IPS-18a (cell line): ENCODE measurements at regions not wholly inside any gene's neighbourhood (a gene's known extent, or its start where the extent isn't known, plus 50 kb on each side); places are given as distances from the start of the nearest gene placed in this dataset.

ENCODE experiments used
- H3K27ac ChIP-seq: one replicate; pipeline ENCODE4 v1.5.1; 2013; ENCODE audit warnings: low read length
- H3K27me3 ChIP-seq: one replicate; pipeline ENCODE4 v1.6.1; 2013; ENCODE audit warnings: mild to moderate bottlenecking, low read length; ENCODE audit not compliant: control insufficient read depth, insufficient read depth
- H3K36me3 ChIP-seq: one replicate; pipeline ENCODE4 v1.6.1; 2013; ENCODE audit warnings: low read depth, low read length; ENCODE audit not compliant: control insufficient read depth
- H3K4me1 ChIP-seq: one replicate; pipeline ENCODE4 v1.6.1; 2013; ENCODE audit warnings: low read depth, low read length; ENCODE audit not compliant: control insufficient read depth
- H3K4me3 ChIP-seq: one replicate; pipeline ENCODE4 v1.5.1; 2013; ENCODE audit warnings: low read length
- H3K9ac ChIP-seq: one replicate; pipeline ENCODE4 v1.6.1; 2013; ENCODE audit warnings: mild to moderate bottlenecking, low read length, moderate library complexity
- H3K9me3 ChIP-seq: one replicate; pipeline ENCODE4 v1.6.1; 2013; ENCODE audit warnings: low read depth, low read length; ENCODE audit not compliant: control insufficient read depth

DNA sequence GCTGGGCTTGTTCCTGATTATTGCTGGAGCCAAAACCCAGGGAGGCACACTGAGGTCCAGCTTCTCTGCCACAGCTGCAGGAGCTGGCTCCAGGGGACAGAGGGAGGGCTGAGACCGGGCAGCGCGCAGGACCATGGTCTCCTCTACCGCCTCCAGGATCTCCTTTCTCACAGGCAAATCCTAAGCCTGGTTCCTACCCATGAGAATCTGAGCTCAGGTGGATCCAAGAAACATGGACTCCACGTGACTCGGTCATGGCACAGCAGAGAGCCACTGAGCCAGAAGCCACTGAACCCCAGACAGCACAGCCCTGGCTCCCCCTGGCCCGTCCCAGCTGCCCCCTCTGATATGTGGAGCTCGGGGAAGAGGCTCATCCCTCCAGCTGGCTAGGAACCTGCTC is 653.4 kb upstream of the ID2 start:
- Histone ChIP-seq H3K9me3 (no peaks in the 10 kb centered on the region), H3K4me1 (no peaks in the 10 kb centered on the region), H3K27ac (no peak overlapping the region), H3K36me3 (no peaks in the 10 kb centered on the region), H3K9ac (no peak overlapping the region), H3K27me3 (no peaks in the 10 kb centered on the region), H3K4me3 (no peak overlapping the region)

GRCh38 chr2:8028981-8029380 is 652.9 kb upstream of the ID2 start:
- H3K36me3 ChIP-seq = no peaks in the 10 kb centered on the region
- H3K9me3 ChIP-seq = no peaks in the 10 kb centered on the region
- no peak overlapping the region for H3K9ac ChIP-seq
- no peaks in the 10 kb centered on the region for H3K4me1 ChIP-seq
- H3K27ac ChIP-seq = no peak overlapping the region
- H3K4me3 ChIP-seq = no peak overlapping the region
- no peaks in the 10 kb centered on the region for H3K27me3 ChIP-seq

DNA sequence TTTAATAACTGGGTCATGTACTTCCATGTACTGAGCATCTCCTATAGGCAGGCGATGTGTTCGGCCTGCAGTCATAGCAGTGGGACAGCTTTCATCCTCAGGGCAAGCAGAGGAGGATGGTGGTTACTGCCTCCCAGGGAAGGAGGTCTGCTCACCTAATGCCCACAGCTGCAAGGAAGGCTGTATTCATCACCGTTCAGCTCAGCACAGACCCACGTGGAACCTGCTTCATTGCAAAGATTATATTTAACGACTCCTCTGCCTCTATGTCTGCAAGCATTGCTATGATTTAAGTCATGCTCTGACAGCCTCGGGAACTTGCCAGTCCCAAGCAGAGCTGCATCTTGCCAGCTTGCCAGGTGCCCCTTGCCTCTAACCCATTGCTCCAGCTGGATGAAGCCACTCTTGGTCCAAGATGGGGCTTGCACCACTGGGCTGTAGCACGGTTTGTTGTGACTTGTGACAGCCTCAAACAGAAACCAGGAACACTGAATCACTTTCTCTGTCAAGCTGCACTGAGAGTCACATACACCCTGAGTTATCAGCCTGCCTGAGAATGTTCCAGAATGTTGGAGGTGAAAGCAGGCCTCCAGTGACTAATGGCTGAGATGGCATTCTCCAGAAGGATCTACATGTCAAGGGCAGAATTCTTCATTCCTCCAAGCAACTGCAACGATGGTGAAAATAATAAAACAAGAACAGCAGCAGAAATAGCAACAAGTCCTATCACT is 651.1 kb upstream of the ID2 start:
- Histone ChIP-seq H3K4me1 (no peaks in the 10 kb centered on the region), H3K27me3 (no peaks in the 10 kb centered on the region), H3K9me3 (no peaks in the 10 kb centered on the region), H3K9ac (no peak overlapping the region), H3K36me3 (no peaks in the 10 kb centered on the region), H3K4me3 (no peak overlapping the region), H3K27ac (no peak overlapping the region)

GRCh38 chr2:8031370-8031769 is 650.5 kb upstream of the ID2 start:
- Histone ChIP-seq H3K4me1 (no peaks in the 10 kb centered on the region), H3K27me3 (no peaks in the 10 kb centered on the region)

DNA sequence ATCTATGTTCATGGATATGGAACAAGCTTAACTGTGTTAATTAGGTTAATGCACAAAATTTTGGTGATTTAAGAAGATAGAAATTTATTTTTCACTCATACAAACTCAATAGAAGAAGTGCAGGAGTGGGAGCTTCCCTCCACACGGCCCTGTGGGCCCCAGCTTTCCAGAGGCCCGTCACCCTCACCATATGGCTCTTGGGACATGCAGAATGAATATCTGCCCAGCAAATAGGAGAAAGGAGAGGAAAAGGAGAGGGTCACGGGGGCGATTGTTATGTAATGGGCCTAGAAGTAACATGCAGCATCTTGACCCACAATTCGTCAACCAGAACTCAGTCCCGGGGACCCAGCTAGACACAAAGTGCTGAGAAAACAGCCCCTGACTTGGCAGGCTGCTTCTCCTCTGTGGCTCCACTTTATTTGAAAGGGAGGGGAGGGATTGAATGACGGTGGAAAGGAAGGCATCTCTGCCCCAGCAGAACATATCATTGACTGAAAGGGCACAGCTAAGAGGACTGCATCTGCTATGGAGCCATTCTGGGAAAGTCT is 648.2 kb upstream of the ID2 start:
- no peak overlapping the region for H3K9ac ChIP-seq
- H3K36me3 ChIP-seq = no peaks in the 10 kb centered on the region
- H3K9me3 ChIP-seq = no peaks in the 10 kb centered on the region
- no peak overlapping the region for H3K4me3 ChIP-seq
- H3K27ac ChIP-seq = no peak overlapping the region
- no peaks in the 10 kb centered on the region for H3K27me3 ChIP-seq
- no peaks in the 10 kb centered on the region for H3K4me1 ChIP-seq

More at GRCh38 chr2:8031370-8031769, 650.5 kb upstream of the ID2 start:
- H3K9me3 ChIP-seq = no peaks in the 10 kb centered on the region
- no peak overlapping the region for H3K27ac ChIP-seq
- H3K36me3 ChIP-seq = no peaks in the 10 kb centered on the region
- no peak overlapping the region for H3K4me3 ChIP-seq
- no peak overlapping the region for H3K9ac ChIP-seq

- Histone ChIP-seq H3K4me3 (no peak overlapping the region), H3K27me3 (no peaks in the 10 kb centered on the region), H3K9ac (no peak overlapping the region), H3K9me3 (no peaks in the 10 kb centered on the region), H3K36me3 (no peaks in the 10 kb centered on the region), H3K27ac (no peak overlapping the region), H3K4me1 (no peaks in the 10 kb centered on the region)
These were observed 645.5 kb upstream of the ID2 start for GRCh38 chr2:8036366-8036765.

DNA sequence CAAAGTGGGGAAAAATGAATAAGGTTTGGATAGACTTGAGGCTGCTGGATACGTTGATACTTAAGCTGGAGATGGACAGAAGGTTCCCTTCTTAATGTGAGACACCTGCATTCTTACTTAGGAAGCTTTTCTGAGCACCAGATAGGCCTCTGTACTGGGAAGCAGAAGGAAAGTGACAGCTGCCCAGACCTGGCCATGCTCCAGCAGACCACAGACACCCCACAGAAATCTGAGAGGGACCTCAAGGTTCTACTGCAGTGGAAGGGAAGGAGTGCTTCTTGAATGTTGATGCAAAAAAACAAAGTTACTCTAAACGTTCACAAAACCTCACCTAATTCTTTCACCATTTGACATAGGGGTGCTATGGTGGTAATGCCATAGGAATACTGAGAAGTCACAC is 642.1 kb upstream of the ID2 start:
- no peak overlapping the region for H3K4me3 ChIP-seq
- no peak overlapping the region for H3K9ac ChIP-seq
- no peaks in the 10 kb centered on the region for H3K27me3 ChIP-seq
- H3K9me3 ChIP-seq = no peaks in the 10 kb centered on the region
- no peaks in the 10 kb centered on the region for H3K4me1 ChIP-seq
- no peak overlapping the region for H3K27ac ChIP-seq
- no peaks in the 10 kb centered on the region for H3K36me3 ChIP-seq

DNA sequence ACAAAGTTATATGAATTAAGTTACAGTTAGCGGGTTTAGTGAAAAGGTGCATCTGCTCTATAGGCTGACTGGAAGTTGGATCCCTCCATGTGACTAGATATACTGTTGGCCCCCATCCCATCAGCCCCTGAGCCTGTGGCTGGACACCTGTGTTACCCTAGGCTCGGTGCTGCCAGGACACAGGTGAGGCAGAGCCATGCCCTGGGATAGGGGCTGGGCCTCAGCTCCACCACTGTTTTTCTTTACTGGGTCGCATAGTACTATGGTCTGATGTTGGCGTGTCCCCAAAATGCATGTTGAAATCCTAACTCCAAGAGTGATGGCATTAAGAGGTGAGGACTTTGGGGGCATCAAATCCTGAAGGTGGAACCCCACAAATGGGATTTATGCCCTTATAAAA is 638.6 kb upstream of the ID2 start:
- H3K36me3 ChIP-seq = no peaks in the 10 kb centered on the region
- no peaks in the 10 kb centered on the region for H3K27me3 ChIP-seq
- H3K27ac ChIP-seq = no peak overlapping the region
- no peak overlapping the region for H3K9ac ChIP-seq
- H3K4me3 ChIP-seq = no peak overlapping the region
- no peaks in the 10 kb centered on the region for H3K4me1 ChIP-seq
- no peaks in the 10 kb centered on the region for H3K9me3 ChIP-seq

DNA sequence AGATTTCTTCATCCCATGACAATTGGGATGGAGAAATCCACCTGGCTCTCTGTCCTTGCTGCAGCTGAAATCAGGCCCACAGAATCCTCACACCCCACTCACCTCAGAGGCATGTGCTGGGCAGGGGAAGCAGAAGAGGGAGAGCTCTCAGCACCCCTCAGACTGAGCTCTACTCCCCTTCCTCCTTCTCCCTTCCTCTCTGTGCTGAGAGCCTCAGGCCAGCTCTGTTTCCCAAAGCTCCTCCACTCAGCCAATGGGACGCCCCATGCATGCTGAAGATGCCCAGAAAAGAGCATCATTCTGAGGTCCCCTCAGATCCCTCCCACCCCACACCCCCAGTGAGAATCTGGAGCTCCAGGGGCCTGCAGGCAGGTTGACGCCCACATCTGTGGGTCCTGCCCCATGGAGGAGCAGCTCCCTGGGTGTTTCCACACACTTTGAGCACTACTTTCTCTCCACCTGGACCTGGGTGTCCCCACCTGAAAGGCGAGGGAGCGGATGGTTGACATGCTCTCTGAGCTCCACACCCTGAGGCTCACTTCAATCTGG is 637.7 kb upstream of the ID2 start:
- Histone ChIP-seq H3K4me3 (no peak overlapping the region), H3K36me3 (no peaks in the 10 kb centered on the region), H3K9ac (no peak overlapping the region), H3K27ac (no peak overlapping the region), H3K27me3 (no peaks in the 10 kb centered on the region), H3K4me1 (no peaks in the 10 kb centered on the region), H3K9me3 (no peaks in the 10 kb centered on the region)

DNA sequence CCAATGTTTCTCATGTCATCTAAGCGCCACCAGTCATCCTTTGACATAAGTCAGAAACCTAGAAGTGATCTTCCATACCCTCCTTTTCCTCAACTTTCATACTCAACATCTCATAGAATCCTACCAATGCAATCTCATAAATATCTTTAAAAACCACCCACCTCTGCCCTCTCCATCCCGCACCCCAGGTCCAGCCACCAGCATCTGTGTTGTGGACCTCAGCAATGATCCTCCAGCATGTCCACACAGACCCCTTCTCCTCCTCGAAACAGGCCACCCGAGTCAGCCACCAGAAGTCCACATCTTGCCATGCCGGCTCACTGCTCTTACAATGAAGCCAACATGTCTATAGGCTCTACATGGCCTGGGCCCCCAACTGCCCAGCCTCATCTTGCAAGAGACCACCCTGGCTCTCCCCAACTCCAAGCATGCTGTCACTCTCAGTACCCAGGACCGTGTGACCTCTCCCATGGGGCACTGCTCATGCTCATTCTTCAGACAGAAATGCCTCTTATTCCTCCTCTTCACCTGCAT is 636.7 kb upstream of the ID2 start:
- no peak overlapping the region for H3K27ac ChIP-seq
- no peak overlapping the region for H3K4me3 ChIP-seq
- no peaks in the 10 kb centered on the region for H3K27me3 ChIP-seq
- no peaks in the 10 kb centered on the region for H3K4me1 ChIP-seq
- no peaks in the 10 kb centered on the region for H3K9me3 ChIP-seq
- no peaks in the 10 kb centered on the region for H3K36me3 ChIP-seq
- H3K9ac ChIP-seq = no peak overlapping the region

- Histone ChIP-seq H3K36me3 (no peaks in the 10 kb centered on the region), H3K9me3 (no peaks in the 10 kb centered on the region), H3K4me1 (no peaks in the 10 kb centered on the region), H3K27ac (no peak overlapping the region), H3K4me3 (no peak overlapping the region), H3K27me3 (no peaks in the 10 kb centered on the region), H3K9ac (no peak overlapping the region)
These were observed 635.0 kb upstream of the ID2 start for GRCh38 chr2:8046849-8047248.

DNA sequence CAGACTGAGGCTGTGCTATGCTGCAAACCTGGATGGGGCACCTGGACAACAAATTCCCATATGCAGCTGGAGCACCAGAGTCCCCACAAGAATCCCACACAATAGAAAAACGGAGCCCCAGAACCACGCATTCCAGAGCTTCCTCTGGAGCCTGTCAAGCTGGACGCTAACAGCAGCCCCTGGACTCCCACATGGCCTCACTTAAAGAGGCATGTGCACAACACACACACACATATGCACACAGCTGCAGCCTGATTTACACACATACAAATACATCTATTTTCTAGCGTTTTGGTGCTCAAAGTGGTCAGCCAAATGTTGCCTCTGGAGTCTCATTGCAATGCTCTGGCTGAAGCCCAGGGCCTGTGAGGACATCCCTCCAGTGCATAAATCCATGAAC is 632.7 kb upstream of the ID2 start:
- no peak overlapping the region for H3K4me3 ChIP-seq
- H3K9me3 ChIP-seq = no peaks in the 10 kb centered on the region
- no peaks in the 10 kb centered on the region for H3K27me3 ChIP-seq
- no peak overlapping the region for H3K27ac ChIP-seq
- H3K4me1 ChIP-seq = no peaks in the 10 kb centered on the region
- no peaks in the 10 kb centered on the region for H3K36me3 ChIP-seq
- no peak overlapping the region for H3K9ac ChIP-seq
